T-helper 1 cell treated with Interleukin-12 subunit alpha and Interleukin-12 subunit beta and Interleukin-4 antibody, amounts not matched to agents 30 μg/mL and 1 μg/mL, for 36 hours (primary cell): ENCODE measurements at regions not wholly inside any gene's neighbourhood (a gene's known extent, or its start where the extent isn't known, plus 50 kb on each side); places are given as distances from the start of the nearest gene placed in this dataset.

Experiments
- H3K27ac Mint-ChIP-seq: one replicate; pipeline ENCODE4 v1.8.0; 2021; ENCODE audit warnings: mild to moderate bottlenecking, mixed read lengths
- H3K27me3 Mint-ChIP-seq: one replicate; pipeline ENCODE4 v1.8.0; 2021; ENCODE audit warnings: low read depth, mixed read lengths
- H3K36me3 Mint-ChIP-seq: one replicate; pipeline ENCODE4 v1.8.0; 2021; ENCODE audit warnings: low read depth, mixed read lengths
- H3K4me1 Mint-ChIP-seq: one replicate; pipeline ENCODE4 v1.8.0; 2021; ENCODE audit warnings: low read depth, mixed read lengths
- H3K4me3 Mint-ChIP-seq: one replicate; pipeline ENCODE4 v1.8.0; 2021; ENCODE audit warnings: mild to moderate bottlenecking, moderate library complexity, mixed read lengths
- H3K9me3 Mint-ChIP-seq: one replicate; pipeline ENCODE4 v1.8.0; 2021; ENCODE audit warnings: mixed read lengths

- Mint-ChIP-seq H3K4me3 (no peak overlapping the region), H3K27ac (no peak overlapping the region), H3K27me3 (peaks cover 27% of the 10 kb centered on the region)
These were observed 71.8 kb downstream of the C4orf33 start for GRCh38 chr4:129167640-129168260.

GRCh38 chr4:129172181-129172580 lies 76.2 kb downstream of the C4orf33 start:
- Mint-ChIP-seq H3K4me3 (no peak overlapping the region), H3K9me3 (no peaks in the 10 kb centered on the region), H3K36me3 (no peaks in the 10 kb centered on the region), H3K4me1 (no peaks in the 10 kb centered on the region), H3K27me3 (peaks cover 34% of the 10 kb centered on the region), H3K27ac (no peak overlapping the region)

More at GRCh38 chr4:129167640-129168260, 71.8 kb downstream of the C4orf33 start:
- Mint-ChIP-seq H3K36me3 (no peaks in the 10 kb centered on the region), H3K4me1 (no peaks in the 10 kb centered on the region), H3K9me3 (no peaks in the 10 kb centered on the region)

- H3K27ac Mint-ChIP-seq = no peak overlapping the region
- no peaks in the 10 kb centered on the region for H3K4me1 Mint-ChIP-seq
- peaks cover 12% of the 10 kb centered on the region for H3K27me3 Mint-ChIP-seq
- H3K36me3 Mint-ChIP-seq = no peaks in the 10 kb centered on the region
- H3K4me3 Mint-ChIP-seq = no peak overlapping the region
- no peaks in the 10 kb centered on the region for H3K9me3 Mint-ChIP-seq
These were observed 80.9 kb downstream of the C4orf33 start for GRCh38 chr4:129176864-129177263.

DNA sequence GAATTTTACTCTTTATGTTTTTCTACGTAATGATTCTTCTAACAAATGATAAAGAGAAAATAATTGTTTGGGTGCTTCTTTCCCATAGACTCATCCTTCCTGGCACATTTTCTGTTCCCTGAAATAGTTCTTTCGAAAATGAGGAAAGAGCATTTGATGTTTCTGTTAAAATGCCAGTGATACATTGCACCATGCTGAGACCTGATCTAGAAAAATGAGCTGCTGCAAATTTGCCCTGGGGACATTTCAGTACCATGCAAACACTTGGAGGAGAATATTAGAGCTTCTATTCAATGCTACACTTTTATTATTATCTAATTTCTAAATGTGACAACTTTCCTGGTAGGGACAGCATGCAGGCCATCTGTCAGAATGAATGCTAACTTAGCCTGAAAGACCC lies 83.3 kb downstream of the C4orf33 start:
- peaks cover 8% of the 10 kb centered on the region for H3K27me3 Mint-ChIP-seq
- no peak overlapping the region for H3K27ac Mint-ChIP-seq
- H3K4me1 Mint-ChIP-seq = no peaks in the 10 kb centered on the region
- no peak overlapping the region for H3K4me3 Mint-ChIP-seq
- no peaks in the 10 kb centered on the region for H3K9me3 Mint-ChIP-seq
- no peaks in the 10 kb centered on the region for H3K36me3 Mint-ChIP-seq

DNA sequence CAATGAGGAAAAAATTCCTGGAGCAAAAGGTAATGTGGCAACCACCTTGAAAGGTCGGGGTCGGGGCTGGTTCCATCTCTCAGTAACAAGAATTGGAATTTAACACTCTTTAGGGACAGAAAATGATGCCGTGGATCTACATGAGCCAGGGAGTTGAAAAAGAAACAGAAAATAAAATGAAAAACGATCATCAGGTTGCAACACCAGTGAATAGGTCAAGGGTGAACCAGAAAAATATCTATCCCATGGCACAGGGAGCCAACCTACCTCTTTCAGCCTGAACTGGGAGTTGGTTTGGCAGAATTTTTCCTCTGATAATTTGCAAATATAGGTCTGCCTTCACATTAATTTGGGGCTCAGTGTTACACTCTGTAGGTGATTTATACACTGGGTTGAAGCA lies 93.7 kb downstream of the C4orf33 start:
- no peak overlapping the region for H3K4me3 Mint-ChIP-seq
- no peak overlapping the region for H3K27ac Mint-ChIP-seq
- H3K9me3 Mint-ChIP-seq = no peaks in the 10 kb centered on the region
- H3K36me3 Mint-ChIP-seq = no peaks in the 10 kb centered on the region
- no peaks in the 10 kb centered on the region for H3K4me1 Mint-ChIP-seq
- H3K27me3 Mint-ChIP-seq = peaks cover 3% of the 10 kb centered on the region

DNA sequence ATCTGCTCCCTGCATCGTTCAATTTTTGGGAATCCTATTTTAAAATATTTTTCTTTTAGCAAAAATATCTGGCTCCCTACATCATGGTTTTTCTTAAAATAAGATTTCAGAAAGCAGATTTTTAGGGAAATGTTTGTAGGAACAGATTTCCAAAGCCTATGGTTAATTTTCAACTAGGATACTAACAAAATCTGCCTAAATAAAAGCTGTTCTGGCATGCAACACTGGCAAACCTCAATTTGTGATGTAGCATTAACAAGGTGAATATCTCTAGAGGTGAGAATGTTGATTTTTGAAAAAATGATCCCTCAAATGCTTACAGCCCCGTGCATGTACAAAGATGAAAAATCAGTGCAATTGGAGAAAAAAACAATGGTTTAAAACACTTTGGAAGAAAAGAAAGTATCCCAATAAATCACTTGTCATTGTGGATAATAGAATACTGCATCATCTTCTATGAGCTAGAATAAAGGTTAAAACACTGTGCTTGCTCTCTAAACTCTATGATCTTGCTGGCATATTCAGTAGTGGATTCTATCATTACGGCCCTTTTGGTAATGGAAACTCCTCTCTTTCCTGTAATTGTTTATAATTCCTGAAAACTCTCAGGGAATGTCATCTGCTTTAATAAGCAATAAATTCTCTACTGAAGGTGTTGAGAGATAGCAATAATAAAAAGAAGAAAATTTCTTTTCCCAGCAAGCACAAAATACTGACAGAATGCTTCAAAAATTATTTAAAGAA lies 97.6 kb downstream of the C4orf33 start:
- Mint-ChIP-seq H3K27ac (no peak overlapping the region), H3K36me3 (no peaks in the 10 kb centered on the region), H3K4me1 (no peaks in the 10 kb centered on the region), H3K9me3 (no peaks in the 10 kb centered on the region), H3K4me3 (no peak overlapping the region), H3K27me3 (peaks cover 9% of the 10 kb centered on the region)

DNA sequence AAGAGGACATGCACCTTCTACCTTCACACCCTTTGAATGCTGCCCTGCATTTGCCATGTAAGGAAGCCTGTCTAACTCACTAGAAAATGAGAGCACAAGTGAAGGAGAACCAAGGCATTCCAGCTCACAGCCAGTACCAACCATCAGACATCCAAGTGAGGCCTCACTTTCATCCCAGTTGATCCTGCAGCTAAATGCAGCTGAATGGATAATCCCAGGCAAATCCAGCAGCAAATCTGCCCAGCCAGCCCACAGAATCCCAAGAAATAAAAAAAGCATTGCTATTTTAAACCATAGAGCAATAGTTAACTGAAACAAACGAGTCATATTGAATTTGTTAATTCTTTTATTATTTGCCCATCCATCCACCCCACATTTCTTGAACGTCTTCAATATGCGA lies 112.5 kb downstream of the C4orf33 start:
- Mint-ChIP-seq H3K27me3 (peaks cover 6% of the 10 kb centered on the region), H3K9me3 (no peaks in the 10 kb centered on the region), H3K4me1 (no peaks in the 10 kb centered on the region), H3K36me3 (no peaks in the 10 kb centered on the region), H3K4me3 (no peak overlapping the region), H3K27ac (no peak overlapping the region)

DNA sequence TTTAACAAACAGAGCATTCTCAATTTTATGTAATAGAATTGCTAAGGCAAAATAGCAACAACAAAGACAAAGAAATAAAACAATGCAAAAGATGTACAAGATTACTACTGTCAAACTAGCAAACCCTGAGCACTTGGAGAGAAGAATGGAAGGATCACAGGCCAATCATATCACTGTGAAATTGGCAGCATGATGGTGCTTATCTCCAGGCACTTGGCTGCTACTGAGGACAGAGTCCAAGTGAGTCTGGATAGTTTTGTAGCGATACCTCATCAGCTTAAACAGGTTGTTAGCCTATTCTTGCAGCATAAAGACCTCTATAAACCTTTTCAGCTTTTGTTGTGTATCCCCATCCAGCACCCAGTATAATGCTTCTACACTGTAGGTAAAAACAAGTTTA lies 117.7 kb downstream of the C4orf33 start:
- Mint-ChIP-seq H3K9me3 (no peaks in the 10 kb centered on the region), H3K4me1 (no peaks in the 10 kb centered on the region), H3K36me3 (no peaks in the 10 kb centered on the region), H3K4me3 (no peak overlapping the region), H3K27ac (no peak overlapping the region), H3K27me3 (peaks cover 8% of the 10 kb centered on the region)

DNA sequence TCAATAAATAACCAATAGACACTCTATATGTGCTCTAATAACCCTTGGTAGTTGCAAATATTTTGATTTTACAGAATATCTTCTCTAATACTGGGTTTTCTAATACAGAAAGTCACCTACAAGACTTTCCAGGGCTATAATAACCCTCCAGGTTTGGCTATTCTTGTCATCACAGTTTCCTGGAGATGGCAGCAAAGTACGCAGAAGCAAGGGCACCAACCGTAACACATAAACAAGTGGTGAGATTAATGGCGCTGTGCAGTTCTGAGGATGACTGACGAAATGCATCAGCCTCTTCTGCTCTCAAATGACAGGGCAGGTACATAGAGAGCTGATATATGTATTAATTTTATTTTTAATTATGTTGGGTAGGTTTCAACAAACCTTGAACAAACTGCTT lies 122.4 kb downstream of the C4orf33 start:
- H3K27ac Mint-ChIP-seq = no peak overlapping the region
- no peak overlapping the region for H3K4me3 Mint-ChIP-seq
- no peaks in the 10 kb centered on the region for H3K9me3 Mint-ChIP-seq
- H3K4me1 Mint-ChIP-seq = no peaks in the 10 kb centered on the region
- peaks cover 8% of the 10 kb centered on the region for H3K27me3 Mint-ChIP-seq
- no peaks in the 10 kb centered on the region for H3K36me3 Mint-ChIP-seq

DNA sequence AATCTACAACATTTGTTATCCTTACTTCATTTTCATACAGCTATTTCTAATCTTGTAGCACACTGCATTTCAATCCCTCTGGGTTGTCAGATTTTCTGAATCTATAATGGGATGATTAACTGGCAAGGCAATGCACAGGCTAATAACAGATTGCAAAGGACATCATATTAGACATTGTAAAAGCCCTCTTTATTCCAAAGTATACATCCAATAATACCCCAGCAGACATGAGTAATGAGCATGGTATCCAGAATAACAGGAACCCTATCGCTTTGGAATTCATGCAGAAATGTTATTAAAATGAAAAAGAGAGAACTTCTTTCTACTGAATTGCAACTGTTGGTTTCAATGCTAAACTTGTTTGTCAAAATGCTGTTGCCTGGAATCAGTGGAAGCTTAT lies 122.9 kb downstream of the C4orf33 start:
- H3K36me3 Mint-ChIP-seq = no peaks in the 10 kb centered on the region
- no peaks in the 10 kb centered on the region for H3K4me1 Mint-ChIP-seq
- no peaks in the 10 kb centered on the region for H3K9me3 Mint-ChIP-seq
- H3K27me3 Mint-ChIP-seq = peaks cover 5% of the 10 kb centered on the region
- no peak overlapping the region for H3K27ac Mint-ChIP-seq
- no peak overlapping the region for H3K4me3 Mint-ChIP-seq

- Mint-ChIP-seq H3K4me3 (no peak overlapping the region), H3K9me3 (no peaks in the 10 kb centered on the region)
These were observed 124.3 kb downstream of the C4orf33 start for GRCh38 chr4:129220254-129220653.

GRCh38 chr4:129223945-129224344 lies 128.0 kb downstream of the C4orf33 start:
- no peaks in the 10 kb centered on the region for H3K36me3 Mint-ChIP-seq
- no peak overlapping the region for H3K27ac Mint-ChIP-seq
- H3K4me1 Mint-ChIP-seq = no peaks in the 10 kb centered on the region
- no peak overlapping the region for H3K4me3 Mint-ChIP-seq
- no peaks in the 10 kb centered on the region for H3K27me3 Mint-ChIP-seq
- no peaks in the 10 kb centered on the region for H3K9me3 Mint-ChIP-seq

More at GRCh38 chr4:129220254-129220653, 124.3 kb downstream of the C4orf33 start:
- Mint-ChIP-seq H3K27ac (no peak overlapping the region), H3K27me3 (peaks cover 2% of the 10 kb centered on the region), H3K4me1 (no peaks in the 10 kb centered on the region), H3K36me3 (no peaks in the 10 kb centered on the region)

- Mint-ChIP-seq H3K27me3 (peaks cover 3% of the 10 kb centered on the region), H3K4me1 (no peaks in the 10 kb centered on the region), H3K4me3 (no peak overlapping the region), H3K36me3 (no peaks in the 10 kb centered on the region), H3K27ac (no peak overlapping the region), H3K9me3 (no peaks in the 10 kb centered on the region)
These were observed 134.9 kb downstream of the C4orf33 start for GRCh38 chr4:129230846-129231245.

- Mint-ChIP-seq H3K4me1 (no peaks in the 10 kb centered on the region), H3K27me3 (peaks cover 3% of the 10 kb centered on the region), H3K4me3 (no peak overlapping the region), H3K36me3 (no peaks in the 10 kb centered on the region), H3K9me3 (no peaks in the 10 kb centered on the region), H3K27ac (no peak overlapping the region)
These were observed 136.1 kb downstream of the C4orf33 start for GRCh38 chr4:129231945-129232588.
